SU-DHL-6 (cell line): ENCODE measurements at regions not wholly inside any gene's neighbourhood (a gene's known extent, or its start where the extent isn't known, plus 50 kb on each side); places are given as distances from the start of the nearest gene placed in this dataset.

ENCODE experiments used
- H2AFZ ChIP-seq: fragments of 200-600 bp; sonication (generic); 2 replicates; pipeline ENCODE4 v1.6.1; 2014; ENCODE audit warnings: low read depth, mild to moderate bottlenecking, moderate library complexity, mixed read lengths, antibody characterized with exemption, low read length; ENCODE audit not compliant: severe bottlenecking
- H3F3A ChIP-seq: fragments of 200-600 bp; shearing (Covaris generic); 2 replicates; pipeline ENCODE4 v1.6.0; 2016; ENCODE audit warnings: antibody characterized with exemption, mild to moderate bottlenecking; ENCODE audit not compliant: insufficient read depth
- H3K27ac ChIP-seq: fragments of 200-600 bp; sonication (generic); 2 replicates; pipeline ENCODE4 v1.5.1; 2016; ENCODE audit warnings: low read depth, mild to moderate bottlenecking, low read length, moderate library complexity, mixed read lengths
- H3K27me3 ChIP-seq: fragments of 200-600 bp; sonication (generic), shearing (Covaris generic); 2 replicates; pipeline ENCODE4 v1.6.0; 2014; ENCODE audit warnings: mild to moderate bottlenecking, low read length
- H3K36me3 ChIP-seq: fragments of 200-600 bp; sonication (generic); 2 replicates; pipeline ENCODE4 v1.6.1; 2014; ENCODE audit warnings: mild to moderate bottlenecking, low read length, mixed read lengths
- H3K4me2 ChIP-seq: fragments of 300-600, 200-600 bp; shearing (Covaris generic), sonication (generic); 2 replicates; pipeline ENCODE4 v1.6.0; 2014; ENCODE audit warnings: low read length, low read depth, mild to moderate bottlenecking; ENCODE audit not compliant: poor library complexity, severe bottlenecking
- H3K4me3 ChIP-seq: fragments of 200-600 bp; sonication (generic); 2 replicates; pipeline ENCODE4 v1.5.1; 2014; ENCODE audit warnings: antibody characterized with exemption, low read length, mild to moderate bottlenecking, mixed read lengths; ENCODE audit not compliant: insufficient read depth, poor library complexity, severe bottlenecking
- H3K79me2 ChIP-seq: fragments of 200-600 bp; sonication (generic); 2 replicates; pipeline ENCODE4 v1.6.1; 2014; ENCODE audit warnings: mild to moderate bottlenecking, low read length, moderate library complexity; ENCODE audit not compliant: insufficient read depth
- H3K9ac ChIP-seq: fragments of 200-600 bp; sonication (generic); 2 replicates; pipeline ENCODE4 v1.7.0; 2014; ENCODE audit warnings: mild to moderate bottlenecking, low read length
- H3K9me2 ChIP-seq: fragments of 200-600 bp; sonication (generic); replicated peaks from 2 replicates; pipeline ENCODE4 v1.6.1; 2014; ENCODE audit warnings: low read length; ENCODE audit not compliant: insufficient read depth
- H3K9me3 ChIP-seq: fragments of 200-600 bp; sonication (generic); 2 replicates; pipeline ENCODE4 v1.6.1; 2014; ENCODE audit warnings: low read length, mixed read lengths; ENCODE audit not compliant: insufficient read depth
- H4K20me1 ChIP-seq: fragments of 200-600 bp; sonication (generic); 2 replicates; pipeline ENCODE4 v1.6.1; 2014; ENCODE audit warnings: low read depth, mild to moderate bottlenecking, antibody characterized with exemption, low read length, moderate library complexity, mixed read lengths
- EZH2phosphoT487 ChIP-seq: fragments of 200-600 bp; sonication (generic), shearing (Covaris generic); conservative IDR thresholded peaks from 2 replicates; pipeline ENCODE4 v1.6.1; 2018; ENCODE audit warnings: mild to moderate bottlenecking, antibody characterized with exemption, low read length, moderate library complexity, mixed read lengths
- TF ChIP-seq, protein P1 (sequence below): fragments of 200-600 bp; sonication (generic); IDR thresholded peaks from one replicate; pipeline ENCODE4 v1.5.1; 2017; ENCODE audit warnings: antibody characterized with exemption, mild to moderate bottlenecking, low read length, moderate library complexity; ENCODE audit not compliant: insufficient read depth, poor library complexity, severe bottlenecking

GRCh38 chr5:93346301-93346700, 234.7 kb downstream of the NR2F1-AS1 start:
- Histone ChIP-seq H3K79me2 (no peaks in the 10 kb centered on the region), H3K9me3 (no peaks in the 10 kb centered on the region), H3K36me3 (no peaks in the 10 kb centered on the region), H3F3A (no peaks in the 10 kb centered on the region), H3K4me2 (no peak overlapping the region), H2AFZ (no peak overlapping the region), H3K9ac (no peak overlapping the region), H3K9me2 (no peaks in the 10 kb centered on the region), H3K27me3 (no peaks in the 10 kb centered on the region), H3K27ac (no peak overlapping the region), H3K4me3 (no peak overlapping the region), H4K20me1 (no peaks in the 10 kb centered on the region)
- no peak for TF ChIP-seq EZH2phosphoT487
- TF ChIP-seq, protein P1, sequence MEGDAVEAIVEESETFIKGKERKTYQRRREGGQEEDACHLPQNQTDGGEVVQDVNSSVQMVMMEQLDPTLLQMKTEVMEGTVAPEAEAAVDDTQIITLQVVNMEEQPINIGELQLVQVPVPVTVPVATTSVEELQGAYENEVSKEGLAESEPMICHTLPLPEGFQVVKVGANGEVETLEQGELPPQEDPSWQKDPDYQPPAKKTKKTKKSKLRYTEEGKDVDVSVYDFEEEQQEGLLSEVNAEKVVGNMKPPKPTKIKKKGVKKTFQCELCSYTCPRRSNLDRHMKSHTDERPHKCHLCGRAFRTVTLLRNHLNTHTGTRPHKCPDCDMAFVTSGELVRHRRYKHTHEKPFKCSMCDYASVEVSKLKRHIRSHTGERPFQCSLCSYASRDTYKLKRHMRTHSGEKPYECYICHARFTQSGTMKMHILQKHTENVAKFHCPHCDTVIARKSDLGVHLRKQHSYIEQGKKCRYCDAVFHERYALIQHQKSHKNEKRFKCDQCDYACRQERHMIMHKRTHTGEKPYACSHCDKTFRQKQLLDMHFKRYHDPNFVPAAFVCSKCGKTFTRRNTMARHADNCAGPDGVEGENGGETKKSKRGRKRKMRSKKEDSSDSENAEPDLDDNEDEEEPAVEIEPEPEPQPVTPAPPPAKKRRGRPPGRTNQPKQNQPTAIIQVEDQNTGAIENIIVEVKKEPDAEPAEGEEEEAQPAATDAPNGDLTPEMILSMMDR, result no peak

GRCh38 chr5:93343570-93343969, 237.4 kb downstream of the NR2F1-AS1 start:
- Histone ChIP-seq H4K20me1 (no peaks in the 10 kb centered on the region), H3K4me2 (no peak overlapping the region), H3K27ac (no peak overlapping the region), H3F3A (no peaks in the 10 kb centered on the region), H3K4me3 (no peak overlapping the region), H3K9ac (no peak overlapping the region), H3K9me3 (no peaks in the 10 kb centered on the region), H3K9me2 (no peaks in the 10 kb centered on the region), H3K27me3 (no peaks in the 10 kb centered on the region), H2AFZ (no peak overlapping the region), H3K79me2 (no peaks in the 10 kb centered on the region), H3K36me3 (no peaks in the 10 kb centered on the region)
- no peak for TF ChIP-seq EZH2phosphoT487
- TF ChIP-seq, protein P1, result no peak

DNA sequence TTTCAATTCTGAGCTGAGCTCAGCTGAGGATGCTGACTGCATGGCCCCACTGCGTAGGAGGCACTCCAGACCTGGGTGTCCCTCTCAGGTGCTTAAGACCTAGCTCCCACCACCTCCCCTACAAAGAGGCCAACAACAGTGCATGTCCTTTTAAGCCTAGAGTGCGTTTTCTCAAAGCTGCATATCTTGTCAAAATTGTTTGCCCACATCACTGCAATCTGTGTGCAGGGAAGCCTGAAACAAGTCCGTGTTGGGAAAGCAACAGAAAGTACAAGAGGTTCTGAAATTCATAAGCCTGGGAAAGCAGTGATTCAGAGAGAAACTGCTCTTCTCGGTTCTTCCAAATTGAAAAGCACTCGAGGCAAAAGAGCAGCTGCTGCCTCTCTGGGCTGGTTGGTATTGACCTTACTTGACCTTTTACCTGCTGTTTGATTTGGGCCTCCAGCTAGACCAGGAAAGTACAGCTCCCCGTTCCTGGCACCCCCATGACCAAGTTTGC, 238.4 kb downstream of the NR2F1-AS1 start:
- TF ChIP-seq, protein P1, result no peak
- no peak for TF ChIP-seq EZH2phosphoT487
- Histone ChIP-seq H3K9me2 (no peaks in the 10 kb centered on the region), H3K79me2 (no peaks in the 10 kb centered on the region), H2AFZ (no peak overlapping the region), H4K20me1 (no peaks in the 10 kb centered on the region), H3K4me3 (no peak overlapping the region), H3K27ac (no peak overlapping the region), H3F3A (no peaks in the 10 kb centered on the region), H3K9ac (no peak overlapping the region), H3K9me3 (no peaks in the 10 kb centered on the region), H3K27me3 (no peaks in the 10 kb centered on the region), H3K36me3 (no peaks in the 10 kb centered on the region), H3K4me2 (no peak overlapping the region)
